EH (cell line): ENCODE measurements at regions not wholly inside any gene's neighbourhood (a gene's known extent, or its start where the extent isn't known, plus 50 kb on each side); places are given as distances from the start of the nearest gene placed in this dataset.

Experiments
- DNase-seq: peaks from one replicate; pipeline ENCODE4 v3.0.0-alpha.2; 2015; ENCODE audit warnings: low read depth

- no peak for DNase-seq
Measured at GRCh38 chr3:124091716-124092115, 99.8 kb upstream of the ROPN1 start.

GRCh38 chr3:124092811-124093210 lies 100.9 kb upstream of the ROPN1 start:
- DNase-seq, result peak; percentile 82

GRCh38 chr3:124094496-124094895 lies 102.6 kb upstream of the ROPN1 start:
- DNase-seq, result no peak

- DNase-seq, result no peak
Measured at GRCh38 chr3:124097362-124098131, 105.6 kb upstream of the ROPN1 start.

- no peak for DNase-seq
Measured at GRCh38 chr3:124101643-124102042, 109.7 kb upstream of the ROPN1 start.

GRCh38 chr3:124107104-124107890 lies 115.4 kb upstream of the ROPN1 start:
- peak; percentile 87 for DNase-seq

- no peak for DNase-seq
Measured at GRCh38 chr3:124108446-124108845, 116.5 kb upstream of the ROPN1 start.

GRCh38 chr3:124113485-124113884 lies 121.6 kb upstream of the ROPN1 start:
- DNase-seq, result no peak

GRCh38 chr3:124115279-124115678 lies 123.4 kb upstream of the ROPN1 start:
- DNase-seq, result no peak

- DNase-seq, result peak; percentile 68
Measured at GRCh38 chr3:124115956-124116355, 124.0 kb upstream of the ROPN1 start.

GRCh38 chr3:124116906-124117305 lies 125.0 kb upstream of the ROPN1 start:
- DNase-seq, result no peak

GRCh38 chr3:124117486-124117885 lies 125.6 kb upstream of the ROPN1 start:
- peak; percentile 87 for DNase-seq

- peak; percentile 85 for DNase-seq
Measured at GRCh38 chr3:124118397-124118796, 126.5 kb upstream of the ROPN1 start.

- peak; percentile 96 for DNase-seq
Measured at GRCh38 chr3:124119056-124119716, 127.3 kb upstream of the ROPN1 start.

- DNase-seq, result no peak
Measured at GRCh38 chr3:124121379-124122312, 129.7 kb upstream of the ROPN1 start.

- DNase-seq, result no peak
Measured at GRCh38 chr3:124125315-124125714, 133.4 kb upstream of the ROPN1 start.

GRCh38 chr3:124126436-124127023 lies 134.6 kb upstream of the ROPN1 start:
- DNase-seq, result peak; percentile 35

- DNase-seq, result no peak
Measured at GRCh38 chr3:124131158-124131557, 139.2 kb upstream of the ROPN1 start.

- peak; percentile 39 for DNase-seq
Measured at GRCh38 chr3:124131580-124131979, 139.7 kb upstream of the ROPN1 start.

- no peak for DNase-seq
Measured at GRCh38 chr3:124132813-124133212, 140.9 kb upstream of the ROPN1 start.

- no peak for DNase-seq
Measured at GRCh38 chr3:124133366-124133940, 141.5 kb upstream of the ROPN1 start.
